ENCODE measurements at regions not wholly inside any gene's neighbourhood (a gene's known extent, or its start where the extent isn't known, plus 50 kb on each side); places are given as distances from the start of the nearest gene placed in this dataset.

- POLR2A ChIA-PET: no interaction called here
- Mint-ChIP-seq H3K36me3 (ENCODE audit: insufficient read depth, unreplicated experiment) (no peaks in the 10 kb centered on the region), H3K27me3 (ENCODE audit: insufficient read depth, unreplicated experiment) (peaks cover 6% of the 10 kb centered on the region), H3K4me3 (ENCODE audit: unreplicated experiment) (no peak overlapping the region), H3K9me3 (ENCODE audit: unreplicated experiment) (no peaks in the 10 kb centered on the region), H3K27ac (ENCODE audit: unreplicated experiment) (no peak overlapping the region), H3K4me1 (ENCODE audit: low read depth, unreplicated experiment) (peaks cover 7% of the 10 kb centered on the region)
- Histone ChIP-seq H3K27me3 (replicated peaks; ENCODE audit: control insufficient read depth, insufficient read depth, low read length) (no peaks in the 10 kb centered on the region; the same call in 1 of the 2 replicates), H3K4me1 (peaks cover 3% of the 10 kb centered on the region; the same call in 1 of the 2 replicates), H3K36me3 (ENCODE audit: control insufficient read depth, insufficient read depth, low read length) (no peaks in the 10 kb centered on the region), H3K4me3 (ENCODE audit: low read depth, low read length) (no peak overlapping the region), H3K9me3 (no peaks in the 10 kb centered on the region)
- BruUV-seq (replicated peaks): no TSS peak
- DNase-seq: no peak
- CTCF ChIA-PET: no interaction called here
- intact Hi-C loops (cut with micrococcal nuclease; ENCODE audit: unreplicated experiment): no loop called here
- TF ChIP-seq CTCF (IDR thresholded peaks at IDR 0.05; ENCODE audit: insufficient read depth in 1 of 2, low read depth in 1 of 2, low read length in 1 of 2, severe bottlenecking in 1 of 2, unreplicated experiment in 1 of 2): no peak
These were observed 173.1 kb downstream of the FTCDNL1 start for GRCh38 chr2:199677881-199678280.

DNA sequence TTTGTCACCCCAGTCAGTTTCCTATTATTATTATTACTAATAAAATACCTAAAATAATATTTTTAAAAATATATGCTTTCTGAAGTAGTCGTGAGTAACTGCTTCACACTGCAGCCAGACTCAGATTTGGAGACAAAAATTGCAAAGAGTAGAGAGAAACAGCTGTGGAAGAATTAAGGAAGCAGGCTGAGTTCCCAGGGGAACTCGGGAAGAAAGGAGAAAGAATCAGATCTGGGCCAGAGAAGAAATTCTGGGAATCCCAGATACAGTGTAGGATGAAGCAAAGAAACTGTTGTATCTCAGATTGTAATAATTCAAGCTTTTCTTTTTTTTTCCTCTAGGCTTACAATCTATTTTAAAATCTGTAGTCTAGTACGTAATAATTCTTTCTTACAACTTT lies 182.3 kb downstream of the FTCDNL1 start:
- H3K4me1 ChIP-seq: no peaks in the 10 kb centered on the region
- DNase-seq: no peak
- POLR2A ChIA-PET: no interaction called here
- H3K36me3 Mint-ChIP-seq (ENCODE audit: insufficient read depth, unreplicated experiment): no peaks in the 10 kb centered on the region
- H3K36me3 ChIP-seq (ENCODE audit: control insufficient read depth, insufficient read depth, low read length): no peaks in the 10 kb centered on the region
- H3K27ac Mint-ChIP-seq (ENCODE audit: unreplicated experiment): no peak overlapping the region
- H3K4me3 ChIP-seq (ENCODE audit: low read depth, low read length): no peak overlapping the region
- intact Hi-C loops (cut with micrococcal nuclease; ENCODE audit: unreplicated experiment): no loop called here
- no peak overlapping the region for H3K4me3 Mint-ChIP-seq (ENCODE audit: unreplicated experiment)
- no peaks in the 10 kb centered on the region for H3K9me3 Mint-ChIP-seq (ENCODE audit: unreplicated experiment)
- no TSS peak for BruUV-seq (replicated peaks)
- no peak for TF ChIP-seq CTCF (IDR thresholded peaks at IDR 0.05; ENCODE audit: insufficient read depth in 1 of 2, low read depth in 1 of 2, low read length in 1 of 2, severe bottlenecking in 1 of 2, unreplicated experiment in 1 of 2)
- H3K27me3 Mint-ChIP-seq (ENCODE audit: insufficient read depth, unreplicated experiment): peaks cover 8% of the 10 kb centered on the region
- CTCF ChIA-PET: no interaction called here
- no peaks in the 10 kb centered on the region for H3K9me3 ChIP-seq
- H3K4me1 Mint-ChIP-seq (ENCODE audit: low read depth, unreplicated experiment): no peaks in the 10 kb centered on the region
- H3K27me3 ChIP-seq (replicated peaks; ENCODE audit: control insufficient read depth, insufficient read depth, low read length): no peaks in the 10 kb centered on the region

DNA sequence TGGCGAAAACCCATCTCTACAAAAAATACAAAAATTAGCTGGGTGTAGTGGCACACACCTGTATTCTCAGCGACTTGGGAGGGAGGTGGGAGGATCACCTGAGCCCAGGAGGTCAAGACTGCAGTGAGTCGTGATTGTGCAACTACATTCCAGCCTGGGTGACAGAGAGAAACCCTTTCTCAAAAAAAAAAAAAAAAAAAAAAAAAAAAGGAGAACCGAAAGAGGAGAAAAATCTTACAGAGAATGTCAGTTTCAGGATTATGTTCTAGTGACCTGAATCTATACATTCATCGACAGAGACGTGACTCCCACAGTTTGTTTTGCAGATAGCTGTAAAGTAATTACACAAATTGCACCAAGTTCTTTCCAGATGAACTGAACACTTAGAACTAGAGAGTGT lies 187.8 kb downstream of the FTCDNL1 start:
- Histone ChIP-seq H3K4me3 (ENCODE audit: low read depth, low read length) (no peak overlapping the region), H3K4me1 (no peaks in the 10 kb centered on the region), H3K9me3 (no peaks in the 10 kb centered on the region), H3K27me3 (replicated peaks; ENCODE audit: control insufficient read depth, insufficient read depth, low read length) (no peaks in the 10 kb centered on the region), H3K36me3 (ENCODE audit: control insufficient read depth, insufficient read depth, low read length) (no peaks in the 10 kb centered on the region)
- intact Hi-C loops (cut with micrococcal nuclease; ENCODE audit: unreplicated experiment): loop anchor here (2.0 kb wide), 1 partner anchor 34 kb away; no protein-coding TSS in a partner anchor
- Mint-ChIP-seq H3K36me3 (ENCODE audit: insufficient read depth, unreplicated experiment) (no peaks in the 10 kb centered on the region), H3K27me3 (ENCODE audit: insufficient read depth, unreplicated experiment) (no peaks in the 10 kb centered on the region), H3K9me3 (ENCODE audit: unreplicated experiment) (no peaks in the 10 kb centered on the region), H3K4me3 (ENCODE audit: unreplicated experiment) (no peak overlapping the region), H3K27ac (ENCODE audit: unreplicated experiment) (no peak overlapping the region), H3K4me1 (ENCODE audit: low read depth, unreplicated experiment) (no peaks in the 10 kb centered on the region)
- no TSS peak for BruUV-seq (replicated peaks)
- CTCF ChIA-PET: no interaction called here
- POLR2A ChIA-PET: no interaction called here
- no peak for TF ChIP-seq CTCF (IDR thresholded peaks at IDR 0.05; ENCODE audit: insufficient read depth in 1 of 2, low read depth in 1 of 2, low read length in 1 of 2, severe bottlenecking in 1 of 2, unreplicated experiment in 1 of 2)
- peak; percentile 49 for DNase-seq

Measured in Caco-2 (cell line).